H1 (cell line): ENCODE measurements at regions not wholly inside any gene's neighbourhood (a gene's known extent, or its start where the extent isn't known, plus 50 kb on each side); places are given as distances from the start of the nearest gene placed in this dataset.

Source experiments
- CTCF ChIA-PET: fragments of 300-600 bp; sonication (Branson Sonifier 250); formaldehyde crosslinking; loops from one replicate; lab custom pipeline; 2021; ENCODE audit not compliant: partially characterized antibody; lab: Charles Lee
- POLR2A ChIA-PET: fragments of 300-600 bp; sonication (Branson Sonifier 250); formaldehyde crosslinking; loops from one replicate; lab custom pipeline; 2021; ENCODE audit warnings: inconsistent platforms; ENCODE audit not compliant: partially characterized antibody; lab: Charles Lee
- DNase-seq, 2 experiments: peaks; one replicate each; pipeline versions ENCODE4 v3.0.0 to v3.0.0-alpha.2; 2010 to 2022; ENCODE audit warnings: low spot score in 2 of 2, low read depth in 1 of 2, mixed read lengths in 1 of 2
- FAIRE-seq: peaks from 2 replicates; lab custom pipeline; 2011; peaks lifted over from hg19 to GRCh38; lab: Jason Lieb, UNC
- H2AFZ ChIP-seq: 2 replicates; pipeline ENCODE4 v1.8.1; 2012; ENCODE audit warnings: low read length, inconsistent platforms
- H2AK5ac ChIP-seq: 2 replicates; pipeline ENCODE4 v1.6.1; 2013; ENCODE audit warnings: low read depth, low read length
- H2BK120ac ChIP-seq: replicated peaks from 2 replicates; pipeline ENCODE3; 2013; ENCODE audit warnings: low read depth, low read length, inconsistent platforms
- H2BK12ac ChIP-seq: 2 replicates; pipeline ENCODE4 v1.6.1; 2013; ENCODE audit warnings: low read depth, low read length
- H2BK15ac ChIP-seq: 2 replicates; pipeline ENCODE4 v1.6.1; 2013; ENCODE audit warnings: low read length
- H2BK20ac ChIP-seq: 2 replicates; pipeline ENCODE4 v1.6.1; 2013; ENCODE audit warnings: low read length
- H2BK5ac ChIP-seq: 2 replicates; pipeline ENCODE4 v1.6.1; 2013; ENCODE audit warnings: low read depth, low read length
- H3K14ac ChIP-seq: 2 replicates; pipeline ENCODE4 v1.6.1; 2013; ENCODE audit warnings: inconsistent platforms; ENCODE audit not compliant: insufficient read length
- H3K18ac ChIP-seq: 2 replicates; pipeline ENCODE4 v1.6.1; 2013; ENCODE audit warnings: low read length; ENCODE audit errors: extremely low read depth
- H3K23ac ChIP-seq: 2 replicates; pipeline ENCODE4 v1.6.1; 2013; ENCODE audit warnings: inconsistent platforms; ENCODE audit not compliant: insufficient read length
- H3K23me2 ChIP-seq: 2 replicates; pipeline ENCODE4 v1.6.1; 2013; ENCODE audit warnings: low read depth, low read length
- H3K27ac ChIP-seq: 2 replicates; pipeline ENCODE4 v1.6.1; 2011; ENCODE audit warnings: low read depth, low read length, inconsistent platforms
- H3K27me3 ChIP-seq, 4 experiments: replicated peaks in 1 of 4; 1 replicate in 1 of 4; 2 replicates in 3 of 4; pipeline versions ENCODE4 v1.6.1 to v1.8.1; 2011 to 2013; ENCODE audit warnings: low read length in 3 of 4, mild to moderate bottlenecking in 3 of 4, inconsistent platforms in 2 of 4, mixed read lengths in 2 of 4, moderate library complexity in 1 of 4; ENCODE audit not compliant: control insufficient read depth in 3 of 4, insufficient read depth in 3 of 4; ENCODE audit errors: extremely low read depth in 1 of 4
- H3K36me3 ChIP-seq, 4 experiments: 2 replicates each; pipeline versions ENCODE4 v1.6.1 to v1.8.1; 2011 to 2013; ENCODE audit warnings: mild to moderate bottlenecking in 4 of 4, low read length in 3 of 4, moderate library complexity in 2 of 4, control low read depth in 1 of 4, inconsistent platforms in 1 of 4; ENCODE audit not compliant: insufficient read depth in 4 of 4, control insufficient read depth in 2 of 4
- H3K4ac ChIP-seq: replicated peaks from 2 replicates; pipeline ENCODE3; 2013; ENCODE audit warnings: low read length, low read depth, mixed read lengths, inconsistent platforms; ENCODE audit not compliant: insufficient read length
- H3K4me1 ChIP-seq, 4 experiments: replicated peaks in 1 of 4; 1 replicate in 1 of 4; 2 replicates in 3 of 4; pipeline versions ENCODE4 v1.6.1 to v1.8.1; 2011 to 2013; ENCODE audit warnings: low read length in 3 of 4, inconsistent platforms in 2 of 4, mixed read lengths in 1 of 4; ENCODE audit not compliant: insufficient read depth in 4 of 4, control insufficient read depth in 3 of 4
- H3K4me2 ChIP-seq, 2 experiments: 2 replicates each; pipeline versions ENCODE4 v1.6.1 to v1.8.1; 2011 to 2013; ENCODE audit warnings: low read depth in 2 of 2, low read length in 2 of 2, control low read depth in 1 of 2, inconsistent platforms in 1 of 2, mild to moderate bottlenecking in 1 of 2; ENCODE audit not compliant: insufficient read depth in 1 of 2
- H3K4me3 ChIP-seq, 4 experiments: fragments of 200-600, 300-600 bp in 1 of 4; sonication (generic), shearing (Covaris generic), sonication (Bioruptor Twin) in 1 of 4; 2 replicates each; pipeline versions ENCODE4 v1.5.1 to v1.8.1; 2011 to 2016; ENCODE audit warnings: low read length in 4 of 4, low read depth in 3 of 4, control low read depth in 2 of 4, inconsistent platforms in 2 of 4, mild to moderate bottlenecking in 2 of 4, mixed read lengths in 1 of 4, moderate library complexity in 1 of 4; ENCODE audit not compliant: insufficient read depth in 2 of 4; ENCODE audit errors: extremely low read depth in 1 of 4
- H3K56ac ChIP-seq: replicated peaks from 2 replicates; pipeline ENCODE3; 2013; ENCODE audit warnings: low read depth, mild to moderate bottlenecking, mixed read lengths, low read length, inconsistent platforms; ENCODE audit not compliant: insufficient read length
- H3K79me1 ChIP-seq: 2 replicates; pipeline ENCODE4 v1.6.1; 2013; ENCODE audit warnings: low read depth, low read length, control low read depth
- H3K79me2 ChIP-seq, 2 experiments: 2 replicates each; pipeline versions ENCODE4 v1.6.1 to v1.8.1; 2012 to 2013; ENCODE audit warnings: low read length in 2 of 2, mild to moderate bottlenecking in 2 of 2, inconsistent platforms in 1 of 2; ENCODE audit not compliant: insufficient read depth in 2 of 2, control insufficient read depth in 1 of 2
- H3K9ac ChIP-seq, 4 experiments: replicated peaks in 1 of 4; 1 replicate in 1 of 4; 2 replicates in 3 of 4; pipeline versions ENCODE4 v1.6.1 to v1.8.1; 2011 to 2013; ENCODE audit warnings: low read depth in 3 of 4, low read length in 3 of 4, control low read depth in 2 of 4, mild to moderate bottlenecking in 2 of 4, moderate library complexity in 2 of 4, inconsistent platforms in 1 of 4; ENCODE audit errors: extremely low read depth in 1 of 4
- H3K9me3 ChIP-seq, 2 experiments: 2 replicates each; pipeline versions ENCODE4 v1.6.1 to v1.8.1; 2012 to 2013; ENCODE audit warnings: mild to moderate bottlenecking in 2 of 2, moderate library complexity in 2 of 2, control low read depth in 1 of 2, inconsistent platforms in 1 of 2, low read depth in 1 of 2, low read length in 1 of 2, mixed read lengths in 1 of 2; ENCODE audit not compliant: insufficient read depth in 2 of 2
- H4K20me1 ChIP-seq, 2 experiments: replicated peaks in 1 of 2; 2 replicates each; pipeline versions ENCODE3 to v1.8.1; 2011 to 2013; ENCODE audit warnings: inconsistent platforms in 2 of 2, low read length in 2 of 2, mild to moderate bottlenecking in 1 of 2; ENCODE audit not compliant: insufficient read depth in 2 of 2, control insufficient read depth in 1 of 2
- H4K5ac ChIP-seq: 2 replicates; pipeline ENCODE4 v1.6.1; 2013; ENCODE audit warnings: low read length, low read depth, mixed read lengths, inconsistent platforms; ENCODE audit not compliant: insufficient read length
- H4K8ac ChIP-seq: 2 replicates; pipeline ENCODE4 v1.8.0; 2013; ENCODE audit warnings: mild to moderate bottlenecking, moderate library complexity, low read length, inconsistent platforms; ENCODE audit not compliant: insufficient read depth; ENCODE audit errors: extremely low read depth
- H4K91ac ChIP-seq: replicated peaks from 2 replicates; pipeline ENCODE3; 2013; ENCODE audit warnings: low read length, mixed read lengths, inconsistent platforms; ENCODE audit not compliant: insufficient read length
- ATF2 ChIP-seq: IDR thresholded peaks from 2 replicates; pipeline ENCODE4 v1.6.1; 2012; ENCODE audit warnings: low read length, inconsistent platforms
- EGR1 ChIP-seq: IDR thresholded peaks from 2 replicates; pipeline ENCODE4 v1.6.1; 2011; ENCODE audit warnings: low read depth, low read length, borderline replicate concordance
- HDAC6 ChIP-seq: IDR thresholded peaks from one replicate; pipeline ENCODE4 v1.7.1; 2012; ENCODE audit warnings: low read depth, mild to moderate bottlenecking, inconsistent platforms, low read length, moderate library complexity
- RAD21 ChIP-seq, 2 experiments: IDR thresholded peaks in 1 of 2; conservative IDR thresholded peaks in 1 of 2; 2 replicates each; pipeline ENCODE4 v1.6.1; 2011; ENCODE audit warnings: low read depth in 2 of 2, low read length in 2 of 2, improper control_type of control experiment in 1 of 2, inconsistent platforms in 1 of 2, mild to moderate bottlenecking in 1 of 2, moderate library complexity in 1 of 2
- TAF7 ChIP-seq: optimal IDR thresholded peaks from 2 replicates; pipeline ENCODE3; 2011; ENCODE audit warnings: low read depth, mild to moderate bottlenecking, inconsistent platforms, low read length, moderate library complexity, borderline replicate concordance
- WGBS, 2 experiments: shearing (Covaris generic) in 1 of 2; methylation state at CpG; one replicate each; pipeline versions ENCODE4 v1.1.6 to v1.1.7; 2013 to 2015; ENCODE audit warnings: low lambda C conversion rate in 2 of 2, mixed read lengths in 2 of 2, inconsistent platforms in 1 of 2, low coverage in 1 of 2, missing lambda C conversion rate in 1 of 2; ENCODE audit not compliant: insufficient replicate concordance in 2 of 2, insufficient coverage in 1 of 2, insufficient read length in 1 of 2; ENCODE audit errors: extremely low coverage in 1 of 2, missing lambda C conversion rate in 1 of 2; 5-methylcytosine and 5-hydroxymethylcytosine counted together
- TF ChIP-seq, protein P1 (sequence below), 3 experiments: IDR thresholded peaks; 1 replicate in 2 of 3; 2 replicates in 1 of 3; pipeline versions ENCODE4 v1.5.1 to v1.6.1; 2011; ENCODE audit warnings: low read length in 3 of 3, mild to moderate bottlenecking in 3 of 3, inconsistent platforms in 2 of 3, low read depth in 1 of 3, moderate library complexity in 1 of 3; ENCODE audit not compliant: insufficient read depth in 1 of 3; ENCODE audit errors: control extremely low read depth in 1 of 3
- TF ChIP-seq, protein P2 (sequence below): IDR thresholded peaks from 2 replicates; pipeline ENCODE4 v1.6.1; 2011; ENCODE audit warnings: low read length, improper control_type of control experiment

DNA sequence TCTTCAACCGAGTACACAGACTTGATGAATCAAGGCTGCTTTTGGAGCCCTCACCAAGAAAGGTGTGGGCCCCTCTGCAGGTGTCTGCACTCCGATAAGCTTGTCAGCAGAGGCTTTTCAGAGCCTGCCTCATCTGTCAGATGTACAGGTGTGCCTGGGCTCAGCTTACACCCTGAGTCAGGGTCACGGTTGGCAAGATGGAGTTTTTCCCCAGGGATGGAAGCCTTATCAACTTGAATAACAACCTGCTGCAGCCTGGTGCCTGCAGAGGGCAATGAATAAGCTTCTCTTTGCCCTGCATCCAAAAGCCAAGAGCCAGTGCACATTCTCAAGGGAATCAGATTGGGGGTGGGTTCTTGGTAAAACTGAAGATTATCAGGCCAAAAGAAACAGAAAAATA lies 427.1 kb downstream of the CD83 start:
- no peaks in the 10 kb centered on the region for H3K79me2 ChIP-seq
- H2AFZ ChIP-seq = no peak overlapping the region
- H3K9ac ChIP-seq = no peak overlapping the region
- no peak overlapping the region for H3K27ac ChIP-seq
- no peak overlapping the region for H3K23ac ChIP-seq
- CTCF ChIA-PET = interaction anchor here (0.9 to 2.2 kb wide), 4 partner anchors 12 to 240 kb away, joined by 3 to 5 read pairs (median 4); no protein-coding TSS in a partner anchor
- no peaks in the 10 kb centered on the region for H3K79me1 ChIP-seq
- no peak overlapping the region for H3K18ac ChIP-seq
- no peak for TF ChIP-seq EGR1
- peak; percentile 10 to 40; a peak in 1 of 4 replicates for TF ChIP-seq RAD21 (IDR thresholded peaks at IDR 0.05 in 1 of 2, conservative IDR thresholded peaks at IDR 0.05 in 1 of 2; ENCODE audit: low read depth in 2 of 2, low read length in 2 of 2)
- TF ChIP-seq, protein P1, sequence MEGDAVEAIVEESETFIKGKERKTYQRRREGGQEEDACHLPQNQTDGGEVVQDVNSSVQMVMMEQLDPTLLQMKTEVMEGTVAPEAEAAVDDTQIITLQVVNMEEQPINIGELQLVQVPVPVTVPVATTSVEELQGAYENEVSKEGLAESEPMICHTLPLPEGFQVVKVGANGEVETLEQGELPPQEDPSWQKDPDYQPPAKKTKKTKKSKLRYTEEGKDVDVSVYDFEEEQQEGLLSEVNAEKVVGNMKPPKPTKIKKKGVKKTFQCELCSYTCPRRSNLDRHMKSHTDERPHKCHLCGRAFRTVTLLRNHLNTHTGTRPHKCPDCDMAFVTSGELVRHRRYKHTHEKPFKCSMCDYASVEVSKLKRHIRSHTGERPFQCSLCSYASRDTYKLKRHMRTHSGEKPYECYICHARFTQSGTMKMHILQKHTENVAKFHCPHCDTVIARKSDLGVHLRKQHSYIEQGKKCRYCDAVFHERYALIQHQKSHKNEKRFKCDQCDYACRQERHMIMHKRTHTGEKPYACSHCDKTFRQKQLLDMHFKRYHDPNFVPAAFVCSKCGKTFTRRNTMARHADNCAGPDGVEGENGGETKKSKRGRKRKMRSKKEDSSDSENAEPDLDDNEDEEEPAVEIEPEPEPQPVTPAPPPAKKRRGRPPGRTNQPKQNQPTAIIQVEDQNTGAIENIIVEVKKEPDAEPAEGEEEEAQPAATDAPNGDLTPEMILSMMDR (IDR thresholded peaks at IDR 0.05; ENCODE audit: control extremely low read depth in 1 of 3, insufficient read depth in 1 of 3, low read depth in 1 of 3, low read length in 3 of 3) = 0 out of 4 replicates have a peak, but pooled peaks of 1 of the 3 experiments have one; percentile 10
- TF ChIP-seq, protein P2, sequence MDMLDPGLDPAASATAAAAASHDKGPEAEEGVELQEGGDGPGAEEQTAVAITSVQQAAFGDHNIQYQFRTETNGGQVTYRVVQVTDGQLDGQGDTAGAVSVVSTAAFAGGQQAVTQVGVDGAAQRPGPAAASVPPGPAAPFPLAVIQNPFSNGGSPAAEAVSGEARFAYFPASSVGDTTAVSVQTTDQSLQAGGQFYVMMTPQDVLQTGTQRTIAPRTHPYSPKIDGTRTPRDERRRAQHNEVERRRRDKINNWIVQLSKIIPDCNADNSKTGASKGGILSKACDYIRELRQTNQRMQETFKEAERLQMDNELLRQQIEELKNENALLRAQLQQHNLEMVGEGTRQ = no peak
- no peak for TF ChIP-seq ATF2
- no peak for TF ChIP-seq HDAC6
- TF ChIP-seq TAF7 = no peak
- peaks cover 0 to 12% (median 5%) of the 10 kb centered on the region in 4 experiments; a peak in 6 of 7 replicates for H3K4me1 ChIP-seq
- FAIRE-seq (no peak), DNase-seq (no peak)
- H3K4me2 ChIP-seq = no peak overlapping the region
- no peak overlapping the region for H2BK15ac ChIP-seq
- H2BK20ac ChIP-seq = no peak overlapping the region
- no peak overlapping the region for H2BK12ac ChIP-seq
- no peaks in the 10 kb centered on the region for H3K9me3 ChIP-seq
- no peak overlapping the region for H3K4me3 ChIP-seq
- H2BK120ac ChIP-seq = no peak overlapping the region
- 87% methylated on average over 3 of the region's 3 CpGs; no CpG with 5 or more reads in 1 of the 2 experiments for WGBS, 2 experiments
- no peak overlapping the region for H3K56ac ChIP-seq
- H3K4ac ChIP-seq = no peak overlapping the region
- POLR2A ChIA-PET = no interaction called here
- H3K36me3 ChIP-seq = no peaks in the 10 kb centered on the region
- H3K14ac ChIP-seq = no peak overlapping the region
- H4K5ac ChIP-seq = no peak overlapping the region
- no peaks in the 10 kb centered on the region for H3K23me2 ChIP-seq
- H4K20me1 ChIP-seq = no peaks in the 10 kb centered on the region
- H4K8ac ChIP-seq = no peak overlapping the region
- no peaks in the 10 kb centered on the region; a peak in 1 of 7 replicates for H3K27me3 ChIP-seq
- no peak overlapping the region for H2AK5ac ChIP-seq
- H4K91ac ChIP-seq = no peak overlapping the region
- no peak overlapping the region for H2BK5ac ChIP-seq
